GM23338 (cell line): ENCODE measurements at regions not wholly inside any gene's neighbourhood (a gene's known extent, or its start where the extent isn't known, plus 50 kb on each side); places are given as distances from the start of the nearest gene placed in this dataset.

Experiments
- ATAC-seq: fragments of 200-7000 bp; cut with Tn5 transposase; 3 replicates; pipeline ENCODE4 v1.9.1; 2020
- DNase-seq: peaks from one replicate; pipeline ENCODE4 v3.0.0-alpha.2; 2015; ENCODE audit warnings: low spot score
- H2AFZ ChIP-seq: fragments of 200-600 bp; sonication (generic); 2 replicates; pipeline ENCODE4 v1.8.0; 2016; ENCODE audit warnings: antibody characterized with exemption, mild to moderate bottlenecking, moderate library complexity
- H3F3A ChIP-seq: fragments of 200-600 bp; sonication (generic); replicated peaks from 2 replicates; pipeline ENCODE4 v1.8.0; 2017; ENCODE audit warnings: antibody characterized with exemption, mixed run types, low read depth
- H3K27ac ChIP-seq: fragments of 200-600 bp; sonication (generic); 2 replicates; pipeline ENCODE4 v1.6.1; 2016; ENCODE audit warnings: low read depth
- H3K27me3 ChIP-seq: fragments of 200-600 bp; sonication (generic); 2 replicates; pipeline ENCODE4 v1.8.0; 2016; ENCODE audit warnings: mild to moderate bottlenecking, mixed run types, moderate library complexity; ENCODE audit not compliant: insufficient read depth
- H3K36me3 ChIP-seq: fragments of 200-600 bp; sonication (generic); 2 replicates; pipeline ENCODE4 v1.8.0; 2016; ENCODE audit warnings: mild to moderate bottlenecking; ENCODE audit not compliant: insufficient read depth
- H3K4me1 ChIP-seq: fragments of 200-600 bp; sonication (generic); 2 replicates; pipeline ENCODE4 v1.8.0; 2016; ENCODE audit warnings: mild to moderate bottlenecking, moderate library complexity; ENCODE audit not compliant: insufficient read depth
- H3K4me2 ChIP-seq: fragments of 200-600 bp; sonication (generic); 2 replicates; pipeline ENCODE4 v1.7.1; 2017; ENCODE audit warnings: mixed run types
- H3K4me3 ChIP-seq: fragments of 200-600 bp; sonication (generic); 2 replicates; pipeline ENCODE4 v1.6.1; 2016; ENCODE audit warnings: mixed run types
- H3K79me2 ChIP-seq: fragments of 200-600 bp; sonication (generic); replicated peaks from 2 replicates; pipeline ENCODE4 v1.8.0; 2017; ENCODE audit warnings: mild to moderate bottlenecking; ENCODE audit not compliant: insufficient read depth
- H3K9me2 ChIP-seq: fragments of 200-600 bp; sonication (generic); 2 replicates; pipeline ENCODE4 v1.8.0; 2017; ENCODE audit not compliant: insufficient read depth
- H4K20me1 ChIP-seq: fragments of 200-600 bp; sonication (generic); replicated peaks from 2 replicates; pipeline ENCODE4 v1.8.0; 2017; ENCODE audit warnings: mild to moderate bottlenecking; ENCODE audit not compliant: insufficient read depth
- H3K27ac Mint-ChIP-seq: 2 replicates; pipeline ENCODE4 v1.8.0; 2020; ENCODE audit warnings: inconsistent platforms, mild to moderate bottlenecking, moderate library complexity, mixed read lengths
- H3K27me3 Mint-ChIP-seq: 3 replicates; pipeline ENCODE4 v1.8.0; 2022; ENCODE audit warnings: low read depth, mild to moderate bottlenecking, moderate library complexity, mixed read lengths, inconsistent platforms; ENCODE audit not compliant: insufficient read depth, poor library complexity
- H3K36me3 Mint-ChIP-seq: 3 replicates; pipeline ENCODE4 v1.8.0; 2021; ENCODE audit warnings: low read depth, mild to moderate bottlenecking, inconsistent platforms, moderate library complexity, mixed read lengths
- H3K4me1 Mint-ChIP-seq: 3 replicates; pipeline ENCODE4 v1.8.0; 2020; ENCODE audit warnings: mild to moderate bottlenecking, inconsistent platforms, mixed read lengths
- H3K4me3 Mint-ChIP-seq: 3 replicates; pipeline ENCODE4 v1.8.0; 2021; ENCODE audit warnings: moderate library complexity, mild to moderate bottlenecking, inconsistent platforms, mixed read lengths
- H3K9me3 Mint-ChIP-seq: 3 replicates; pipeline ENCODE4 v1.8.0; 2020; ENCODE audit warnings: moderate library complexity, mild to moderate bottlenecking, inconsistent platforms, mixed read lengths
- CREB1 ChIP-seq: fragments of 250-450 bp; sonication (Bioruptor Pico); IDR thresholded peaks from 2 replicates; pipeline ENCODE4 v1.5.0; 2020; ENCODE audit warnings: low read depth, mild to moderate bottlenecking, moderate library complexity
- CTCF ChIP-seq, 2 experiments: fragments of 200-600 bp in 1 of 2; sonication (generic) in 1 of 2; conservative IDR thresholded peaks; 2 replicates each; pipeline versions ENCODE4 v1.5.1 to v1.6.1; 2016 to 2017; ENCODE audit warnings: antibody characterized with exemption in 2 of 2, low read depth in 2 of 2, mild to moderate bottlenecking in 2 of 2, moderate library complexity in 1 of 2
- ETS1 ChIP-seq: IDR thresholded peaks from 2 replicates; pipeline ENCODE4 v1.6.1; 2016; ENCODE audit warnings: antibody characterized with exemption
- EZH2 ChIP-seq: fragments of 200-600 bp; sonication (generic); IDR thresholded peaks from one replicate; pipeline ENCODE4 v1.8.0; 2017; ENCODE audit warnings: antibody characterized with exemption, mild to moderate bottlenecking, low read depth; ENCODE audit not compliant: unreplicated experiment
- EZH2phosphoT487 ChIP-seq: fragments of 200-600 bp; sonication (generic); IDR thresholded peaks from one replicate; pipeline ENCODE4 v1.8.1; 2018; ENCODE audit warnings: antibody characterized with exemption; ENCODE audit not compliant: unreplicated experiment
- JUNB ChIP-seq: IDR thresholded peaks from one replicate; pipeline ENCODE4 v1.6.1; 2016; ENCODE audit warnings: antibody characterized with exemption; ENCODE audit not compliant: unreplicated experiment
- NANOG ChIP-seq: IDR thresholded peaks from 2 replicates; pipeline ENCODE4 v1.6.1; 2016; ENCODE audit warnings: antibody characterized with exemption, borderline replicate concordance
- POLR2AphosphoS5 ChIP-seq: IDR thresholded peaks from 2 replicates; pipeline ENCODE4 v1.6.1; 2016; ENCODE audit warnings: antibody characterized with exemption, low read depth
- REST ChIP-seq: IDR thresholded peaks from one replicate; pipeline ENCODE4 v1.6.1; 2018; ENCODE audit warnings: antibody characterized with exemption; ENCODE audit not compliant: unreplicated experiment
- STAT1 ChIP-seq: IDR thresholded peaks from one replicate; pipeline ENCODE4 v1.6.1; 2016; ENCODE audit warnings: antibody characterized with exemption; ENCODE audit not compliant: unreplicated experiment
- ZNF114 ChIP-seq: fragments of 250-450 bp; sonication (Bioruptor Pico); IDR thresholded peaks from 2 replicates; pipeline ENCODE4 v1.5.0; 2020; ENCODE audit warnings: mild to moderate bottlenecking, moderate library complexity
- ZNF331 ChIP-seq: fragments of 250-450 bp; sonication (Bioruptor Pico); IDR thresholded peaks from 2 replicates; pipeline ENCODE4 v1.5.0; 2020; ENCODE audit warnings: low read depth, mild to moderate bottlenecking, moderate library complexity
- ZNF462 ChIP-seq: fragments of 250-450 bp; sonication (Bioruptor Pico); IDR thresholded peaks from 2 replicates; pipeline ENCODE4 v1.5.0; 2020; ENCODE audit warnings: mild to moderate bottlenecking, moderate library complexity

- ATAC-seq (no peak), DNase-seq (no peak)
- Histone ChIP-seq H3K4me2 (no peak overlapping the region), H3F3A (no peaks in the 10 kb centered on the region), H3K9me2 (no peaks in the 10 kb centered on the region), H3K27ac (no peak overlapping the region), H3K4me3 (no peak overlapping the region), H3K79me2 (no peaks in the 10 kb centered on the region), H3K36me3 (no peaks in the 10 kb centered on the region), H3K4me1 (no peaks in the 10 kb centered on the region), H2AFZ (no peak overlapping the region), H4K20me1 (no peaks in the 10 kb centered on the region), H3K27me3 (no peaks in the 10 kb centered on the region)
- Mint-ChIP-seq H3K9me3 (no peaks in the 10 kb centered on the region; the same call in 2 of the 3 replicates), H3K36me3 (no peaks in the 10 kb centered on the region), H3K27ac (no peak overlapping the region), H3K27me3 (peaks cover 4% of the 10 kb centered on the region), H3K4me1 (no peaks in the 10 kb centered on the region), H3K4me3 (no peak overlapping the region)
- no peak for TF ChIP-seq ETS1
- no peak for TF ChIP-seq ZNF331 (CRISPR knock-in tag)
- no peak for TF ChIP-seq CREB1 (CRISPR knock-in tag)
- no peak for TF ChIP-seq CTCF (conservative IDR thresholded peaks at IDR 0.05; ENCODE audit: low read depth in 2 of 2)
- no peak for TF ChIP-seq ZNF462
- no peak for TF ChIP-seq POLR2AphosphoS5
- TF ChIP-seq ZNF114 (CRISPR knock-in tag): no peak
- no peak for TF ChIP-seq STAT1
- TF ChIP-seq EZH2phosphoT487: no peak
- no peak for TF ChIP-seq JUNB
- no peak for TF ChIP-seq NANOG
- TF ChIP-seq REST: no peak
- no peak for TF ChIP-seq EZH2
Measured at GRCh38 chr7:50212666-50213621, 91.6 kb upstream of the IKZF1 start.
